Testis (tissue), 2 donors: ENCODE measurements at regions not wholly inside any gene's neighbourhood (a gene's known extent, or its start where the extent isn't known, plus 50 kb on each side); places are given as distances from the start of the nearest gene placed in this dataset.

Experiments used
- DNase-seq: peaks from one replicate; pipeline ENCODE4 v3.0.0-alpha.2; 2019
- H3K27ac ChIP-seq, 2 donors: fragments of 200-600 bp; sonication (generic); one replicate each; pipeline ENCODE4 v1.5.1; 2019
- H3K27me3 ChIP-seq: fragments of 200-600 bp; sonication (generic); one replicate; pipeline ENCODE4 v1.5.1; 2019
- H3K36me3 ChIP-seq: fragments of 200-600 bp; sonication (generic); one replicate; pipeline ENCODE4 v1.5.1; 2017; ENCODE audit warnings: low read depth; ENCODE audit errors: missing control alignments
- H3K4me1 ChIP-seq: fragments of 200-600 bp; sonication (generic); one replicate; pipeline ENCODE4 v1.5.1; 2019
- H3K4me3 ChIP-seq, 2 donors: fragments of 200-600 bp; sonication (generic); one replicate each; pipeline ENCODE4 v1.5.1; 2017 to 2019
- H3K9me3 ChIP-seq: fragments of 200-600 bp; sonication (generic); one replicate; pipeline ENCODE4 v1.5.1; 2017
- POLR2A ChIP-seq: fragments of 450-650 bp; IDR thresholded peaks from one replicate; pipeline ENCODE4 v1.6.1; 2017; ENCODE audit warnings: antibody characterized with exemption, mild to moderate bottlenecking, moderate library complexity
- WGBS, 2 donors: methylation state at CpG; one replicate each; pipeline ENCODE4 v1.1.5; 2018; 5-methylcytosine and 5-hydroxymethylcytosine counted together
- intact Hi-C: fragments of 100-400 bp; cut with DNase I; formaldehyde crosslinking; loops from one replicate; pipeline ENCODE4 v1.15.1; 2023; ENCODE audit warnings: low total_unique reads
- TF ChIP-seq, protein P1 (sequence below), 3 experiments: fragments of 450-650 bp in 2 of 3; fragments of 200-600 bp in 1 of 3; sonication (generic) in 1 of 3; IDR thresholded peaks; one replicate each; pipeline ENCODE4 v1.5.1; 2016 to 2019; ENCODE audit warnings: antibody characterized with exemption in 3 of 3, mild to moderate bottlenecking in 2 of 3, moderate library complexity in 1 of 3

DNA sequence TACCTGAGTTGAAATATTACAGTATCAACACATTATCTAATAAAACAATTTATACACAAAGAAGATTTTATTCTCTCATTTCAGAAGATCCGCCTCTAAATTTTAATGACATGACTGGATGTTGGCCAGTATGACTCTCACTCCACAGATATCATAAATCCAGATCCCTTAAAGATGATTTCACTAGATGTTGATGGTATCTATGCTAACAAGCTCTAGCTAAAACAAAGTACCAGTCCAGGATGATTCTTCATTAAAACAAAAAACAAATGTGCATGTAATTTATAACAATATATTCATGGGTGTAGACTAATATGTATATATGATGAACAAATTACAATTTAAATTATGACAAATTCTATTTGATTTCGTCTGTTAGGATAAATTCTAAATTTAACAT is 708.4 kb downstream of the SATB2 start:
- no peak overlapping the region for H3K4me3 ChIP-seq
- no peaks in the 10 kb centered on the region for H3K9me3 ChIP-seq
- no peaks in the 10 kb centered on the region for H3K4me1 ChIP-seq
- H3K27ac ChIP-seq: no peak overlapping the region
- intact Hi-C loops: no loop called here
- WGBS, 2 donors: 88 to 91% methylated on average over 2 of the region's 2 CpGs
- no peaks in the 10 kb centered on the region for H3K27me3 ChIP-seq
- no peak for DNase-seq
- no peak for TF ChIP-seq POLR2A
- TF ChIP-seq, protein P1, sequence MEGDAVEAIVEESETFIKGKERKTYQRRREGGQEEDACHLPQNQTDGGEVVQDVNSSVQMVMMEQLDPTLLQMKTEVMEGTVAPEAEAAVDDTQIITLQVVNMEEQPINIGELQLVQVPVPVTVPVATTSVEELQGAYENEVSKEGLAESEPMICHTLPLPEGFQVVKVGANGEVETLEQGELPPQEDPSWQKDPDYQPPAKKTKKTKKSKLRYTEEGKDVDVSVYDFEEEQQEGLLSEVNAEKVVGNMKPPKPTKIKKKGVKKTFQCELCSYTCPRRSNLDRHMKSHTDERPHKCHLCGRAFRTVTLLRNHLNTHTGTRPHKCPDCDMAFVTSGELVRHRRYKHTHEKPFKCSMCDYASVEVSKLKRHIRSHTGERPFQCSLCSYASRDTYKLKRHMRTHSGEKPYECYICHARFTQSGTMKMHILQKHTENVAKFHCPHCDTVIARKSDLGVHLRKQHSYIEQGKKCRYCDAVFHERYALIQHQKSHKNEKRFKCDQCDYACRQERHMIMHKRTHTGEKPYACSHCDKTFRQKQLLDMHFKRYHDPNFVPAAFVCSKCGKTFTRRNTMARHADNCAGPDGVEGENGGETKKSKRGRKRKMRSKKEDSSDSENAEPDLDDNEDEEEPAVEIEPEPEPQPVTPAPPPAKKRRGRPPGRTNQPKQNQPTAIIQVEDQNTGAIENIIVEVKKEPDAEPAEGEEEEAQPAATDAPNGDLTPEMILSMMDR (IDR thresholded peaks at IDR 0.05): no peak
- no peaks in the 10 kb centered on the region for H3K36me3 ChIP-seq

- intact Hi-C loops: no loop called here
- no peak for DNase-seq
- H3K27me3 ChIP-seq: no peaks in the 10 kb centered on the region
- H3K9me3 ChIP-seq: no peaks in the 10 kb centered on the region
- 57 to 66% methylated on average over 3 of the region's 3 CpGs for WGBS, 2 donors
- H3K4me3 ChIP-seq: no peak overlapping the region
- H3K36me3 ChIP-seq: no peaks in the 10 kb centered on the region
- no peaks in the 10 kb centered on the region for H3K4me1 ChIP-seq
- no peak overlapping the region for H3K27ac ChIP-seq
- TF ChIP-seq, protein P1 (IDR thresholded peaks at IDR 0.05): no peak
- no peak for TF ChIP-seq POLR2A
Measured at GRCh38 chr2:198731842-198732399, 725.8 kb downstream of the SATB2 start.

DNA sequence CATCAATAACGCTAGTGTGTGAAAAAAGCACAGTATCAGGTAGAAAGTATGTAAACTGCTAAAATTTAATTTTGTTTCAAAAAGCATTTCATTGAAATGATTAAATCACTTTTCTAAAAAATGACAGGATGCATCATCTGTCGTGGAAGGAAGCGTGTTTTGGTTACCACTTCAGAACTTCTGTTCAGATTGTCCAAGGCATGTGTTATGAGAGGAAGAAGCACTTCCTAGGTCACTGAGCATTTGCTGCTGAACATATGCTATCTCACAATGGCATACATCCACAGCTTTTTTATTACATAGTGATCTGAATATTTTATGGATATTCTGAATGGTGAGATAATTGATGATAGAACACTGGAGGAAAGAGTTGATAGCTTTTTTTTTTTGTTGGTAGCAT is 737.5 kb downstream of the SATB2 start:
- intact Hi-C loops: no loop called here

DNA sequence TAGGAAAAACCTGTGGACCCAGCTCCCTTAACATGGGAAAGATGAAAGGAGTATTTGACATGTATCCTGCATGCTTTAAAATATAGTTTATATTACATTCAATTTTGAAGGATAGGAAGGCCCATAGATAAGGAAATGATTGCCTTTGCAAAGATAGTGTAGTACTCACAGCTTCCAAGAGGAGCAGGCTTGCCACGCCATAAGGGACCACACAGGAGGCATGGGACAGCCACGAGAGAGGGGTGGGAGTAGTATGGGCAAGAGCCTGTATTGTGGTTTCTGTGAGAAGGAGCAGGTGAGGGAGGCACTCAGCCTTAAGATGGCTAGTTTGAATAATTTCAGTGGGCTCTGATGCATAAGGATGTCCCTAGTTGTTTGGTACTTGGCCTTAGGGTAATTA is 740.3 kb downstream of the SATB2 start:
- Histone ChIP-seq H3K4me3 (no peak overlapping the region), H3K36me3 (no peaks in the 10 kb centered on the region), H3K9me3 (no peaks in the 10 kb centered on the region), H3K4me1 (no peaks in the 10 kb centered on the region), H3K27ac (no peak overlapping the region), H3K27me3 (no peaks in the 10 kb centered on the region)
- intact Hi-C loops: no loop called here
- 87 to 88% methylated on average over 2 of the region's 2 CpGs for WGBS, 2 donors
- DNase-seq: no peak
- TF ChIP-seq, protein P1 (IDR thresholded peaks at IDR 0.05): no peak
- no peak for TF ChIP-seq POLR2A

More for the DNA sequence above, 737.5 kb downstream of the SATB2 start:
- no peak overlapping the region for H3K27ac ChIP-seq
- H3K27me3 ChIP-seq: no peaks in the 10 kb centered on the region
- no peak for DNase-seq
- H3K4me1 ChIP-seq: no peaks in the 10 kb centered on the region
- H3K36me3 ChIP-seq: no peaks in the 10 kb centered on the region
- no peak overlapping the region for H3K4me3 ChIP-seq
- TF ChIP-seq, protein P1 (IDR thresholded peaks at IDR 0.05): no peak
- TF ChIP-seq POLR2A: no peak
- 85 to 86% methylated on average over 3 of the region's 3 CpGs for WGBS, 2 donors
- no peaks in the 10 kb centered on the region for H3K9me3 ChIP-seq

DNA sequence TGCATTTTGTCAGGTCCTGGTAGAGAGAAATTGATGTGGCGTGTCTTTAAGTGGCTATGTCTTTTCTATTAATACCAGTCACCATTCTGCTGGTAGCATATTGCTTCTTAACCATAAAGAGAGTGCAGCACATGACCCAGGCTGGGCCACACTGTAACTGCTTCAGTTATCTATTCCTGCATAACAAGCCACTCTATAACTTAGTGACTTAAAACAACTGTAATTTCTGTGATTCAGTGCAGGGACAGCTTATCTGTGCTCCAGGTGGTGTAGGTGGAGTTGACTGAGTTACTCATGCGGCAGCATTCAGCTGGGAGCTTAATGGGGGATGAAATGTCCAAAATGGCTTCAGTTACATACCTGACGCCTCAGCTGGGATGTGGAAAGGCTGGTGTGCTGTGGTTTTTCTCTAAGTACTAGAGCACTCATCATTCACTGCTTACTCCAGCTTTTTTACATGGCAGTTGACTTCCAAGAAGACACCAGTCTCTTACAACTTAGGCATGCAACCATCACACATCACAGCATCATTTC is 742.4 kb downstream of the SATB2 start:
- no peaks in the 10 kb centered on the region for H3K4me1 ChIP-seq
- no peak for DNase-seq
- no peaks in the 10 kb centered on the region for H3K27me3 ChIP-seq
- WGBS, 2 donors: 85 to 89% methylated on average over 3 of the region's 3 CpGs
- H3K36me3 ChIP-seq: no peaks in the 10 kb centered on the region
- no peaks in the 10 kb centered on the region for H3K9me3 ChIP-seq
- H3K4me3 ChIP-seq: no peak overlapping the region
- no peak for TF ChIP-seq POLR2A
- TF ChIP-seq, protein P1 (IDR thresholded peaks at IDR 0.05): no peak
- no peak overlapping the region for H3K27ac ChIP-seq
- intact Hi-C loops: no loop called here
